ENCODE measurements at regions not wholly inside any gene's neighbourhood (a gene's known extent, or its start where the extent isn't known, plus 50 kb on each side); places are given as distances from the start of the nearest gene placed in this dataset.

GRCh38 chr4:152085657-152086056 lies 324.9 kb upstream of the GATB start:
- Histone ChIP-seq H3K4me3 (replicated peaks in 1 of 2; ENCODE audit: low read depth in 1 of 2, low read length in 2 of 2) (no peak overlapping the region), H3K4me2 (ENCODE audit: low read length) (no peak overlapping the region), H4K20me1 (ENCODE audit: insufficient read depth) (no peaks in the 10 kb centered on the region), H3K27me3 (ENCODE audit: insufficient read depth, low read length) (peaks cover 10% of the 10 kb centered on the region; the same call in 1 of the 2 replicates), H3K27ac (ENCODE audit: low read depth, low read length) (no peak overlapping the region), H3K9me3 (ENCODE audit: control insufficient read depth in 1 of 2, insufficient read depth in 1 of 2, low read depth in 1 of 2, low read length in 2 of 2) (no peaks in the 10 kb centered on the region), H3K36me3 (ENCODE audit: control insufficient read depth in 1 of 2, insufficient read depth in 2 of 2, low read length in 2 of 2) (no peaks in the 10 kb centered on the region), H3K4me1 (ENCODE audit: control insufficient read depth in 1 of 2, insufficient read depth in 2 of 2, low read length in 2 of 2) (no peaks in the 10 kb centered on the region), H2AFZ (ENCODE audit: low read depth, low read length, poor library complexity, severe bottlenecking) (no peak overlapping the region), H3K9ac (ENCODE audit: low read length) (no peak overlapping the region), H3K79me2 (ENCODE audit: insufficient read depth, low read length) (no peaks in the 10 kb centered on the region), H3K9me2 (ENCODE audit: insufficient read depth) (no peaks in the 10 kb centered on the region)
- intact Hi-C loops (cut with micrococcal nuclease), result no loop called here
- ChIA-PET POLR2A (no interaction called here), RAD21 (ENCODE audit: low non-redundant PET in 1 of 2, low total read pairs in 2 of 2, uncharacterized antibody in 2 of 2, unreplicated experiment in 2 of 2) (no interaction called here), CTCF (no interaction called here)
- ATAC-seq, result no peak
- no TSS peak for BruUV-seq (replicated peaks)
- TF ChIP-seq JUND (IDR thresholded peaks at IDR 0.05) (no peak), POLR2AphosphoS5 (IDR thresholded peaks at IDR 0.05; ENCODE audit: low read depth, low read length) (no peak), ZBTB33 (IDR thresholded peaks at IDR 0.05; ENCODE audit: extremely low read depth, insufficient replicate concordance, low read length) (no peak), ZFX (IDR thresholded peaks at IDR 0.05) (no peak), ELF1 (IDR thresholded peaks at IDR 0.05; ENCODE audit: borderline replicate concordance, low read depth) (no peak), ZNF274 (IDR thresholded peaks at IDR 0.05; ENCODE audit: low read depth, low read length) (no peak), YY1 (IDR thresholded peaks at IDR 0.05; ENCODE audit: extremely low read depth, insufficient replicate concordance, low read depth, low read length) (no peak), MAX (IDR thresholded peaks at IDR 0.05) (no peak), ATF3 (IDR thresholded peaks at IDR 0.05) (no peak), SIN3A (IDR thresholded peaks at IDR 0.05; ENCODE audit: low read depth) (no peak)
- DNase-seq (ENCODE audit: low read depth, low spot score), result no peak
